Activated CD4-positive, alpha-beta T cell treated with anti-CD3 and anti-CD28 coated beads, Interleukin-10, Interleukin-2, amounts not matched to agents 100 ng/mL and 50 ng/mL, durations not matched to agents 16 hours and 8 hours (primary cell): ENCODE measurements at regions not wholly inside any gene's neighbourhood (a gene's known extent, or its start where the extent isn't known, plus 50 kb on each side); places are given as distances from the start of the nearest gene placed in this dataset.
"Not testable (repeated sequence)": the region's sequence is repeated elsewhere in the genome, so short reads cannot be mapped to it uniquely, and the experiment has no call there.

Experiments
- DNase-seq: peaks from one replicate; pipeline ENCODE4 v3.0.0-alpha.2; 2020

GRCh38 chr9:74373348-74373747 lies 123.8 kb upstream of the RORB start:
- DNase-seq, result no peak

DNA sequence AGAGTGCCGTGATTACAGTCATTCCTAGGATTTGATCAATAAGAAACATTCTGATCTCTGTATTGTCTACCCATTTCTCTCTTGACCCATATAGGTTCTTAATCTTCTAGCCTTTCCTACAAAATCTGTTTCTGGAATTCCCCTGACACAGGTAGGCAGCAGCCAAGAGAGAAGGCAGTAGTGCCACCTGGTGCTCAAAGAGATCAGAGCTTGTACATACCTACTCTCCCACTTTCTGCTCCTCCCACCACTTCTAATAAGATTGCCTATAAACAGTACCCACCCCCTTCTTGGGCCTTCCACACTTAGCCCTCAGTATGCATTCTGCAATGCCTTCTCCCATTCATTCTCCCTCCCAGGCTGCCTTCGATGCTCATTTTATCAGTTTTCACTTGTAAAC lies 117.4 kb upstream of the RORB start:
- DNase-seq, result peak; percentile 2

DNA sequence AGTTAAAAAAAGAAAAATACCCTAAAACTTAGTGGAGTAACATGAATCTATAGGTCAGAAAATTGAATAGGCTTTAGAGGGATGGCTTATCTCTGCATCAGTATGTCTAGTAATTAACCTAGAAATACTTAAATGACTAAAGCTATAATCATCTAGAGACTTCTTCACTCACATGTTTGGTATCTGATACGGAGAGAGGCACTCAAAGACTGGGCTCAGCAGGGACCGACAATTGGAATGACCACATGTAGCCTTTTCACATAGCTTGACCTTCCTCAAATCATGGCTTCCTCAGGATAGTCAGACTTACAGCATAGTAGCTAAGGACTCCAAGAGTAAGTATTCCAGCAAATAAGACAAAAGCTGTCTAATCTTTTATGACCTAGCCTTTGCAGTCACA lies 105.3 kb upstream of the RORB start:
- no peak for DNase-seq

- DNase-seq, result no peak
Measured at GRCh38 chr9:74403581-74403980, 93.6 kb upstream of the RORB start.

DNA sequence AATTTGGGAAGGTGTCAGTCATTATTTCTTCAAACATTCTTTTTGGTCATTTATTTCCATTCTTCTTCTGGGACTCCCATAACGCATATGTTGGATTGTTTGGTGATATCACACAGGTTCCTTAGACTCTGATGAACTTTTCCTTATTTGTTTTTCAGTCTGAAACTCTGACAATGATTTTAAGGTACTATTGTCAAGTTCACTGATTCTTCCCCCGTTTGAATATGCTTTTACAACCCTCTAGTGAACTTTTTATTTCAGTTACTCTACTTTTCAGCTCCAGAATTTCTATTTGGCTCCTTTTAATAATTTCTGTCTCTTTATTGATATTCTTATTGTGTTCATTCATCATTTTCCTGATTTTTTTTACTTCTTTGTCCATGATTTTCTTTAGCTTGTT lies 92.5 kb upstream of the RORB start:
- DNase-seq, result no peak

- DNase-seq, result no peak
Measured at GRCh38 chr9:74407166-74407565, 90.0 kb upstream of the RORB start.

DNA sequence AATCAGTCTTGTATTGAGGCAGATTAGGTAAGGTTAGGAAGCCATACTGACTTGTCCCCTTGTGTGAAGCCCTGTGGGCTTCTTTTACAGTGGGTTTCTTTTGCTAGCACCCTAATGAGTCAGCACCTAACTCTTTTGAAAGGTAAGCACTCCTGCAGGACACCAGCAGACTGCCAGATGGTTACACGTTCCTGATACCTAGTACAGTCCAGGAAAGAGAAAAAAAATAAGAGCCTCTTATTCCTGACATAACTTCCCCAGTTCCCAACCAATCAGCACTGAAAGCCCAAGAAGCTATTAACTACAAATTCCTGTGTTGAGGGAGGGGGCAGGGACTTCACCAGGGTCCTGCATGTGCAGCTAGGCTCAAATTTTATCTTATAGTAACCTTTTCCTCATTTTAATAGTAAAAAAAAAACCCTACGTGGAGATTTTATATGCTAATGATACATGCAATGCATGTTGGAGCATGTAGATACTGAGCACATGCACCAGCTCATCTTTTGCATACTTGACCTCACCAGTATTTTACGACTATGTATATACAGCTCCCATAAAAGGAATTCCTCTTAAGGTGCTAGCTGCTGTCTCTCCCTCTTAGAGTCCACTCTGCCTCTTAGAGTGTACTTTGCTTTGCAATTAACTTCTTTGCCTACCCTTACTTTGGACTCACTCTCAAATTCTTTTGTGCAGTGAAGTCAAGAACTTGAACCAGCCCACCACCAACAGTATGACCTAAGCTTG lies 84.7 kb upstream of the RORB start:
- DNase-seq, result no peak

- DNase-seq, result no peak
Measured at GRCh38 chr9:74413876-74414275, 83.3 kb upstream of the RORB start.

- peak; percentile 1 for DNase-seq
Measured at GRCh38 chr9:74414325-74414724, 82.8 kb upstream of the RORB start.

GRCh38 chr9:74415995-74416394 lies 81.1 kb upstream of the RORB start:
- DNase-seq, result peak; percentile 16

GRCh38 chr9:74424488-74424887 lies 72.6 kb upstream of the RORB start:
- not testable (repeated sequence) for DNase-seq

GRCh38 chr9:74431467-74431866 lies 65.7 kb upstream of the RORB start:
- DNase-seq, result no peak

- no peak for DNase-seq
Measured at GRCh38 chr9:74443036-74443750, 53.9 kb upstream of the RORB start.

- no peak for DNase-seq
Measured at GRCh38 chr9:74444369-74444768, 52.8 kb upstream of the RORB start.
